Kidney epithelial cell (primary cell): ENCODE measurements at regions not wholly inside any gene's neighbourhood (a gene's known extent, or its start where the extent isn't known, plus 50 kb on each side); places are given as distances from the start of the nearest gene placed in this dataset.

Experiments used
- DNase-seq: peaks from one replicate; pipeline ENCODE4 v3.0.0-alpha.2; 2010; ENCODE audit warnings: low read depth
- H3K27me3 ChIP-seq: 2 replicates; pipeline ENCODE4 v1.6.0; 2011; ENCODE audit warnings: low read length; ENCODE audit not compliant: control insufficient read depth, insufficient read depth
- H3K36me3 ChIP-seq: 2 replicates; pipeline ENCODE4 v1.5.1; 2011; ENCODE audit warnings: low read length; ENCODE audit not compliant: control insufficient read depth, insufficient read depth
- H3K4me3 ChIP-seq: 2 replicates; pipeline ENCODE4 v1.5.1; 2011; ENCODE audit warnings: low read depth, mild to moderate bottlenecking, control low read depth, low read length
- TF ChIP-seq, protein P1 (sequence below): IDR thresholded peaks from 2 replicates; pipeline ENCODE4 v1.5.1; 2011; ENCODE audit warnings: mild to moderate bottlenecking, moderate library complexity, low read length, control low read depth, inconsistent platforms; ENCODE audit not compliant: insufficient read depth, poor library complexity, severe bottlenecking

DNA sequence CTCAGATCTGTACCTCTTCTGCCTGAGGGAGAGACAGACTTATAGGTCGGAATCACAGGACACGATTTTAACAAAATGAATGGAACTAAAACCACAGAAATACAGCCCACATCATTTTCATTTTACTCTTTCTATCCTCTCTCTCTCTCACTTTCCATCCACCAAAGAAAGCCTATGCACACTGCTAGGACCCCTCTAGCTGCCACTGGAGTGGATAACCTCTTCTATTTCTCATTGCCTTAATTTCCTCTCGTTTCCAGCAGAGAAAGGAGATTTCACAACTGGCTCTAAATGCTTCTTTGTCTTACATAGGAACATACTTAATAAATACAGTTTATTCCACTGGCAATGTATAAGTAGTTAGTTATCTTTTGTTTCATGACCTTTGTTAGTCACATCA, 867.8 kb upstream of the ADGRL4 start:
- Histone ChIP-seq H3K27me3 (no peaks in the 10 kb centered on the region), H3K4me3 (no peak overlapping the region), H3K36me3 (no peaks in the 10 kb centered on the region)
- TF ChIP-seq, protein P1, sequence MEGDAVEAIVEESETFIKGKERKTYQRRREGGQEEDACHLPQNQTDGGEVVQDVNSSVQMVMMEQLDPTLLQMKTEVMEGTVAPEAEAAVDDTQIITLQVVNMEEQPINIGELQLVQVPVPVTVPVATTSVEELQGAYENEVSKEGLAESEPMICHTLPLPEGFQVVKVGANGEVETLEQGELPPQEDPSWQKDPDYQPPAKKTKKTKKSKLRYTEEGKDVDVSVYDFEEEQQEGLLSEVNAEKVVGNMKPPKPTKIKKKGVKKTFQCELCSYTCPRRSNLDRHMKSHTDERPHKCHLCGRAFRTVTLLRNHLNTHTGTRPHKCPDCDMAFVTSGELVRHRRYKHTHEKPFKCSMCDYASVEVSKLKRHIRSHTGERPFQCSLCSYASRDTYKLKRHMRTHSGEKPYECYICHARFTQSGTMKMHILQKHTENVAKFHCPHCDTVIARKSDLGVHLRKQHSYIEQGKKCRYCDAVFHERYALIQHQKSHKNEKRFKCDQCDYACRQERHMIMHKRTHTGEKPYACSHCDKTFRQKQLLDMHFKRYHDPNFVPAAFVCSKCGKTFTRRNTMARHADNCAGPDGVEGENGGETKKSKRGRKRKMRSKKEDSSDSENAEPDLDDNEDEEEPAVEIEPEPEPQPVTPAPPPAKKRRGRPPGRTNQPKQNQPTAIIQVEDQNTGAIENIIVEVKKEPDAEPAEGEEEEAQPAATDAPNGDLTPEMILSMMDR: no peak
- DNase-seq: no peak

DNA sequence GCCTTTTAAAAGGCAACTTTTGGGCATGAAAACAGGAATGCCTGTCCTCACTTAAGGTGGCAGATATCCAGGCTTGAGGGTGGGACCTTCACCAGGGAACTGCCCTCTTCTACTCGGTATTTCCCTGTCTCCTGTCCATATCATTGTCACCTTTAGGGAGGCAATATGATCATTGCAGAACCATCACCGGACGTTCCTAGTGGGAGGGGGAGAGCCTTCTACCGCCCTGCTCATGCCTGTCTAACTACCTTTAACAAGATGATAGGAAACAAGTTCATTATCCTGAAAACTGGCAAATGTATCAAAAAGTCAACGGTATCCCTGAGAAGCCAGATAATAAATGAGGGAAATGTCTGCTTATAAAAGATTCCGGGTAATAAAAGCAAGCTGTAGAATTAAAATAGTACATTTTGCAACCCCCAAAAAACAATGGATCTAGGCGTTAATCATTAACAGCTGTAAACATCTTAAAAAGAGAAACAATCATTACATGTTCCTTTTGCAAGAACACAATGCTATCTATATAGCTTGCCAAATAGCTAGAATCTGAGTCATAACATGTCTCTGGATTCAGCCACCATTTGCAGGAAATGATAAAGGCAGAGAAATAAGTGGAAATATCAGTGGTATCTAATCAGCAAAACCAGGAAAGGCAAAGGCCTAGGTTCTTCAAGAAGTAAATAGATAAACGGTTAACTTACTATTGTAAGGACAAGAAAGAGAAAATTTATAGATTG, 852.9 kb upstream of the ADGRL4 start:
- no peaks in the 10 kb centered on the region for H3K27me3 ChIP-seq
- no peaks in the 10 kb centered on the region for H3K36me3 ChIP-seq
- no peak overlapping the region for H3K4me3 ChIP-seq
- TF ChIP-seq, protein P1: no peak
- peak; percentile 26 for DNase-seq

DNA sequence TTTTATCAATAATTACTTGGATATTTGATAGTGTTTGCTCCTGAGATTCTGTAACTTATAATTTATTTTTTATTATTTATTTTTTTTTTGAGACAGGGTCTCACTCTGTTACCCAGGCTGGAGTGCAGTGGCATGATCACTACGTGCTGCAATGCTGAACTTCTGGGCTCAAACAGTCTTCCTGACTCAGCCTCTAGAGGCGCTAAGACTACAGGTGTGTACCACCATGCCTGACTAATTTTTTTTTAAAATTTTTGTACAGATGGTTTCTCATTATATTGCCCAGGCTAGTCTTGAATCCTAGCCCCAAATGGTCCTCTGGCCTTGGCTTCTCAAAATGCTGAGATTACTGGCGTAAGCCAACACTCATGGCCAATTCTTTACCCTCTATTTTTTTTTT, 845.5 kb upstream of the ADGRL4 start:
- no peaks in the 10 kb centered on the region for H3K36me3 ChIP-seq
- TF ChIP-seq, protein P1: peak; percentile 41
- H3K4me3 ChIP-seq: no peak overlapping the region
- no peaks in the 10 kb centered on the region for H3K27me3 ChIP-seq
- no peak for DNase-seq

DNA sequence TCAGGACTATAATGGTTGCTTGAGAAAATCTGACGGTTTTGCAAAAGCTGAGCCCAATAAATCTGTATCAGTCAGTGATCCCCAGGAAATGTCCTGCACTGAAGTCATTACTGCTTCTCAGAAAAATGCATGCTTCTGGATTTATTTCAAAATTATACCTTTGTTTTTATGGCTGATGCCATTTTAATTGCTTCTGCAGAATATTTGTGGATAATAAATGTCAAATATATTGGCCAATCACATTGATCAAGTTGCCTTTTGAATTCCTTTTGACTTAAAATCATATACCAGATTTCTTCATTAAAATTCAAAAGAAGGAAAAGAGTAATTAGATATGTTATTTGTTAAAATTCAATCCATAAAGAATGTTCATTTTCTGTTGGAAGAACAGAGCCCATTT, 842.9 kb upstream of the ADGRL4 start:
- H3K36me3 ChIP-seq: no peaks in the 10 kb centered on the region
- no peaks in the 10 kb centered on the region for H3K27me3 ChIP-seq
- TF ChIP-seq, protein P1: no peak
- no peak for DNase-seq
- H3K4me3 ChIP-seq: no peak overlapping the region

DNA sequence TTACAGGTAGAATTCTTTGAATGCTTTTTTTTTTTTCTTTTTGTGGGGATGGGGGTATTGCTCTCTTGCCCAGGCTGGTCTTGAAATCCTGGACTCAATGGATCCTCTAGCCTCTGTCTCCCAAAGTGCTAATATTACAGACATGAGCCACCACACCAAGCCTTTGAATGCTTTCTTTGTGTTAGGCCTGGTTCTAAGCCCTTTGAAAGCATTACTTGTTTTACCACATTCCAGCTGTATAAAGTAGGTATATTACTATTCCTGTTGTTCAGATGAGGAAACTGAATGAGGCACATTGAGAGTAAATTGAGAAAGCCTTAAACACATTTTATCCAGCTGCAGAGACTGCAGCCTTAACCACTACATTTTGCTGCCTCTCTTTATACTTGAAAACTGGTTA, 841.8 kb upstream of the ADGRL4 start:
- no peaks in the 10 kb centered on the region for H3K27me3 ChIP-seq
- no peak overlapping the region for H3K4me3 ChIP-seq
- TF ChIP-seq, protein P1: no peak
- DNase-seq: no peak
- H3K36me3 ChIP-seq: no peaks in the 10 kb centered on the region

DNA sequence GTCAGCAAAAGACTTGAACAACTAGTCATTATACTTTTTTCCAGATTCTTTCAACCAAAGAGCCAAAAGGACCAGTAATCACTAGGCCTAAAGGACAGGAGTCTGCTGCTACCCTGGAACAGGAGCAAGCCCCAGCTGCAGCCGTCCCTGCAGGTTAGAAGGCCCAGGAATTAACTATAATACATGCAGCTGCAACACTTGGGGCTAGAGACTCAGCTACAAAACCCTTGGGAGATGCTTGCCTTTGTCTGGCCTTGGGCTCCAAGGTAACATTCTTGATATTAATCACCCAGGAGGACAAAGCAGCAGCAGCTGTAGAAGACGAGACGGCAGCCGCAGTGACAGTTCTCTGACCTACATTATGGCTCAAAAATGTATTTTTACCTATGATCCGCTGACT, 841.2 kb upstream of the ADGRL4 start:
- no peak for DNase-seq
- no peaks in the 10 kb centered on the region for H3K27me3 ChIP-seq

More for the DNA sequence above, 841.2 kb upstream of the ADGRL4 start:
- H3K4me3 ChIP-seq: no peak overlapping the region
- H3K36me3 ChIP-seq: no peaks in the 10 kb centered on the region
- TF ChIP-seq, protein P1: no peak
